ENCODE measurements at regions not wholly inside any gene's neighbourhood (a gene's known extent, or its start where the extent isn't known, plus 50 kb on each side); places are given as distances from the start of the nearest gene placed in this dataset.

DNA sequence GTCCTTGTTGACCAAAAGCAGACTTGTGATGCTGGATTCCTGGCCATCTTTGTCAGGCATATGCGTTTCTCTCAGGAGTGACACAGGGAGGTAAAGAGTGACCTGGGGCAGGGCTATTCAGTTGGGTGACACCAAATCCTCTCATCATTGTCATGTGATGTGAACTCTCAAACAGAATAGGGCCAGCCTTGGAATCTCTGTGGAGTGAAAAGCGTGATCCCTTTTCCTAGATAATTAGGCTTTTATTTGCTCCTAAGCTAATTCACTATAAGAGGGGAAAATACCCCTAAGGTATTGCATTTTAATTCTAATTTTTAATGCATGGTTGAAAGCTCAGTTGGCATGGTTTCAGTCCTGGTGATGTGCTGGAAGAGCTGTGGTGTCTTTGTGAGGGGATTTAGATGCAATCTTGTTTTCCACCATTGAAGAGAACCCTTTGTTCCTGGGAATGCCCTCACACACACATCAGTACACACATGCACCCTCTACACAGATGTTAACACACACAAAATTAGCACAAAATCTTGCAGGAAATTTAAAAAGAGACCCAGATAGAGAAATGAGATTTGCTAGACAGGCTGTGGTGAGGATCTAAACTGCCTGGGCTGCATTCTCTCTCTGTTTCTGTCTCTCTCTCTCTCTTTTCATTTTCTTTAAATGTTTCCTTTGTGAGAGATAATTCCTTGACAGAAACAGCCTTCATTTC lies 349.9 kb downstream of the TSN start:
- no peak overlapping the region for H3K4me3 ChIP-seq (ENCODE audit: control insufficient read depth, low read depth, low read length)
- TF ChIP-seq CTCF (conservative IDR thresholded peaks at IDR 0.05; ENCODE audit: control insufficient read depth, insufficient read depth, low read depth, low read length) = no peak
- no peak for DNase-seq (ENCODE audit: low read depth)

DNA sequence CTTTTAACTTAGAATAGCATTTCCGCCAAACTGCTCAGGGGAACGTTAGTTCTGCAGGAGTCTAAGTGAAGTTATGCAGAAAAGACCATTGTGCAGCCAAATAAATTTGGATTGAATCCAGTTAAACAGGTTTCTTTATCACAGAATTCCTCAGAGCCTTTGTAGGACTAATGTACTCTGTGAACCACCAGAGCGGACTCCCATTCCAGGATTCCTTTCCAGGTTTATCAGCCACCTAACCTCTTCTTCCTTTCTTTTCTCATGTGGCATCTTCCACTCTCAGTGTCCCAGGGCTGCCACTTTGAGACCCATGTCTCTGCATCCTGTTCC lies 350.4 kb downstream of the TSN start:
- H3K4me3 ChIP-seq (ENCODE audit: control insufficient read depth, low read depth, low read length) = no peak overlapping the region
- no peak for DNase-seq (ENCODE audit: low read depth)
- TF ChIP-seq CTCF (conservative IDR thresholded peaks at IDR 0.05; ENCODE audit: control insufficient read depth, insufficient read depth, low read depth, low read length) = no peak

GRCh38 chr2:122108186-122108585 lies 352.7 kb downstream of the TSN start:
- TF ChIP-seq CTCF (conservative IDR thresholded peaks at IDR 0.05; ENCODE audit: control insufficient read depth, insufficient read depth, low read depth, low read length) = no peak
- H3K4me3 ChIP-seq (ENCODE audit: control insufficient read depth, low read depth, low read length) = no peak overlapping the region
- DNase-seq (ENCODE audit: low read depth) = no peak

DNA sequence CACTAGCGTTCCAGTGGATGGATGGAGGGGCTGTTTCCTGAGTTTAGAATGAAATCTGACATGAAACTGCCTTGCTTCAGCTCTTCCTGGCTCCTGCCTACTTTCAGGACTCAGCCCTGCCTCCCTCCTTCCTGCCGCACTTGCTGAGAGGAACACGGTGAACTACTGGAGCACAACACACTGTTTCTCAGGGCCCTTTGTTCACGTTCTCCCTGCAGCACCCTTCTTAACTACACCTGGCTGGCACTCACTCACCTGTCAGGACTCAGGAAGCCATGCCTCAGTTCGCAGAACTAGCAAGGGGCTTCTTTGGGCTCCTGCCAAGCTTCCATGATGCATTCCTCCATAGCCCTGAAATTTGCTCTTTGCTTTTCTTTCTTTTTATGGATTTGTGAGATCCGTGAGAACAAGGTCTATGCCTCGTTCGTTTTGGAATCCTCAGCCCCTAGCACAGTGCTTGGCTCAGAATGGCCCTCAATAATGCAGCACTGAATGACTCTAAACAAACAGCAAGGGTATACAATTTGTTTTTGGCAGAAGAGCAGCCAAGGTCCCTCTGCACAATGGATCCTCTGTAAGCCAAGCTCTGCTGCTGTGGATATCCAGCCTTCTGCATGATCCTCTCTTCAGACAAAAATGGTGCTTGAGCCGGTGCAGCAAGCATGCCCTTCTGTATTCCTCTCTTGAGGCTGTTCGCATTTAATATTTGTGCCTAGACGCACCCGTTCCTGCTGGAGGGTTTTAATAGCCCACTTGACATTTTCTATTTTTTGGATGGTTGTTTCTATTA lies 357.0 kb downstream of the TSN start:
- H3K4me3 ChIP-seq (ENCODE audit: control insufficient read depth, low read depth, low read length) = no peak overlapping the region
- no peak for TF ChIP-seq CTCF (conservative IDR thresholded peaks at IDR 0.05; ENCODE audit: control insufficient read depth, insufficient read depth, low read depth, low read length)
- no peak for DNase-seq (ENCODE audit: low read depth)

DNA sequence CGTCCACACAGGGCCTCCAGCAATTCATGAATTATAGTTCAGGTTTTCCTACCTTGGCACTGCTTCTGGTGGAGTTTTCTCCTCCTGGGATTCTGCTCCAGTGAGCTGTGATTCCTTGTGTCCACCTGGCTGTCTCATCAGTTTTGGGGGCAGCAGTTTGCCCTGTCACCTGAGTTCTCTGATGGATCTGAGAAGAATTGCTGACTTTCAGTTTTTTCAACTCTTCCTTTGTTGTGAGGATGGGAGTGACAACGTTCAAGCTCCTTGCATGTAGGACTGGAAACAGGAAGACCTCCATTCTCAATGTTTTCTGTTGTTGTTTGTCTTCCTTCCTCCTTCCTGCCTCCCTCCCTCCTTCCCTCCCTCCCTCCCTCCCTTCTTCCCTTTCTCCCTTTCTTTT lies 359.0 kb downstream of the TSN start:
- TF ChIP-seq CTCF (conservative IDR thresholded peaks at IDR 0.05; ENCODE audit: control insufficient read depth, insufficient read depth, low read depth, low read length) = no peak
- DNase-seq (ENCODE audit: low read depth) = no peak
- H3K4me3 ChIP-seq (ENCODE audit: control insufficient read depth, low read depth, low read length) = no peak overlapping the region

GRCh38 chr2:122117371-122117770 lies 361.9 kb downstream of the TSN start:
- no peak for TF ChIP-seq CTCF (conservative IDR thresholded peaks at IDR 0.05; ENCODE audit: control insufficient read depth, insufficient read depth, low read depth, low read length)
- DNase-seq (ENCODE audit: low read depth) = no peak
- no peak overlapping the region for H3K4me3 ChIP-seq (ENCODE audit: control insufficient read depth, low read depth, low read length)

All from fibroblast of mammary gland (primary cell).